Loucy (cell line): ENCODE measurements at regions not wholly inside any gene's neighbourhood (a gene's known extent, or its start where the extent isn't known, plus 50 kb on each side); places are given as distances from the start of the nearest gene placed in this dataset.

Experiments
- H2AFZ ChIP-seq: fragments of 200-600 bp; sonication (generic); 2 replicates; pipeline ENCODE4 v1.6.0; 2016; ENCODE audit warnings: antibody characterized with exemption, mild to moderate bottlenecking, low read length, moderate library complexity
- H3F3A ChIP-seq: fragments of 200-600 bp; 2 replicates; pipeline ENCODE4 v1.6.0; 2016; ENCODE audit warnings: antibody characterized with exemption, low read depth, mild to moderate bottlenecking
- H3K27me3 ChIP-seq: fragments of 200-600 bp; sonication (generic); 2 replicates; pipeline ENCODE4 v1.6.1; 2014; ENCODE audit warnings: low read length, mild to moderate bottlenecking; ENCODE audit not compliant: insufficient read depth, poor library complexity, severe bottlenecking
- H3K36me3 ChIP-seq: fragments of 200-600 bp; sonication (generic); 2 replicates; pipeline ENCODE4 v1.6.1; 2016; ENCODE audit warnings: low read length; ENCODE audit not compliant: insufficient read depth
- H3K4me1 ChIP-seq: fragments of 200-600 bp; sonication (generic); 2 replicates; pipeline ENCODE4 v1.5.1; 2014; ENCODE audit warnings: low read length, mild to moderate bottlenecking; ENCODE audit not compliant: insufficient read depth, poor library complexity, severe bottlenecking
- H3K4me2 ChIP-seq: fragments of 200-600 bp; sonication (generic); 2 replicates; pipeline ENCODE4 v1.6.0; 2014; ENCODE audit warnings: antibody characterized with exemption, low read length, low read depth, mild to moderate bottlenecking; ENCODE audit not compliant: poor library complexity, severe bottlenecking
- H3K4me3 ChIP-seq: fragments of 200-600 bp; sonication (generic); 2 replicates; pipeline ENCODE4 v1.5.1; 2014; ENCODE audit warnings: low read length, mild to moderate bottlenecking, mixed read lengths; ENCODE audit not compliant: poor library complexity, severe bottlenecking
- H3K79me2 ChIP-seq: fragments of 200-600 bp; sonication (generic); 2 replicates; pipeline ENCODE4 v1.6.1; 2014; ENCODE audit warnings: low read length; ENCODE audit not compliant: insufficient read depth
- H3K9ac ChIP-seq: fragments of 200-600 bp; sonication (generic); 2 replicates; pipeline ENCODE4 v1.6.0; 2014; ENCODE audit warnings: mild to moderate bottlenecking, low read depth, low read length, moderate library complexity; ENCODE audit not compliant: poor library complexity, severe bottlenecking
- H3K9me2 ChIP-seq: fragments of 200-600 bp; sonication (generic); replicated peaks from 2 replicates; pipeline ENCODE4 v1.6.1; 2016; ENCODE audit warnings: low read depth, low read length, mixed read lengths
- H3K9me3 ChIP-seq: fragments of 200-600 bp; sonication (generic); 2 replicates; pipeline ENCODE4 v1.6.1; 2014; ENCODE audit warnings: mild to moderate bottlenecking, antibody characterized with exemption, low read length, low read depth; ENCODE audit not compliant: insufficient read depth
- H4K20me1 ChIP-seq: fragments of 200-600 bp; sonication (generic); 2 replicates; pipeline ENCODE4 v1.6.0; 2014; ENCODE audit warnings: antibody characterized with exemption, low read length, mild to moderate bottlenecking; ENCODE audit not compliant: insufficient read depth, poor library complexity, severe bottlenecking
- EZH2phosphoT487 ChIP-seq: fragments of 200-600 bp; IDR thresholded peaks from 2 replicates; pipeline ENCODE4 v1.6.1; 2018; ENCODE audit warnings: antibody characterized with exemption, mild to moderate bottlenecking, moderate library complexity, borderline replicate concordance
- TF ChIP-seq, protein P1 (sequence below): fragments of 200-600 bp; sonication (generic); conservative IDR thresholded peaks from 2 replicates; pipeline ENCODE4 v1.5.1; 2014; ENCODE audit warnings: mild to moderate bottlenecking, antibody characterized with exemption, low read length

DNA sequence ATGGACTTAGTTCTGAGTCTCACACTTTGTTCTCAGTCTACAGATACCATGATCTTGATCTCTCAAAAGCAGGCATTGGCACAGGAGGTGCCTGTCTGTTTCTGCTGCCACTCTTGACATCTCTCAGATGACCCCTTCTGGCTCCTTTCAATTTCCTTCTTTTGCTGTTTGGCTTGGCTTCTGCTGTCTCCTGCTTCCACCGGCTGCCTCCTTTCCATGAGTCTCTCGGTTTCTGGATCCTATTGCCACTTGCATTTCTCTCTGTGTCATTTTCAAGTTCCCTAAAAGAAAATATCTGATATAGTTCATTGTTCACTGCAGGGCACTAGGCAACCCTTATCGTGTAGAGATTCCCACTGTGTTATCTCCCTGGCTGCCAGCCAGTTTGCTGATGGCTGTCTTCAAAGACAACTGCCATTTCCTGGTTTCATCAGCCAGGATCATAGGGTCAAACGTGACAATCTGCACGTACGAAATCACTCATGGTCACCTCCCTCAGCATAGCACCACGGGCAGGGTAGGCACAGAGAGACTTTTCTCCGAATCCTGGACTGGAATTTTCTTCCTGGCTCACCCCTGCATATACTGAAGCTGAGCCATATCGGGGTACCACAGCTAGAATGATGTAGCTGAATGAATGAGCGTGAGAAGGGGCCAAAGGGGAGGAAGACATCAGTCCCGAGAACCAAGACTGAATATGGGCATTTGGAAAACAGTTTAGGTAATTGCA lies 144.6 kb upstream of the TMEM170B start:
- Histone ChIP-seq H3K9me3 (no peaks in the 10 kb centered on the region), H3K27me3 (no peaks in the 10 kb centered on the region), H3K4me3 (no peak overlapping the region), H2AFZ (peak overlapping the region; percentile 21; the same call in 1 of the 2 replicates), H3K36me3 (no peaks in the 10 kb centered on the region), H4K20me1 (no peaks in the 10 kb centered on the region), H3K79me2 (no peaks in the 10 kb centered on the region), H3K9ac (no peak overlapping the region), H3K9me2 (no peaks in the 10 kb centered on the region), H3K4me2 (no peak overlapping the region), H3F3A (no peaks in the 10 kb centered on the region), H3K4me1 (peaks cover 3% of the 10 kb centered on the region)
- TF ChIP-seq, protein P1, sequence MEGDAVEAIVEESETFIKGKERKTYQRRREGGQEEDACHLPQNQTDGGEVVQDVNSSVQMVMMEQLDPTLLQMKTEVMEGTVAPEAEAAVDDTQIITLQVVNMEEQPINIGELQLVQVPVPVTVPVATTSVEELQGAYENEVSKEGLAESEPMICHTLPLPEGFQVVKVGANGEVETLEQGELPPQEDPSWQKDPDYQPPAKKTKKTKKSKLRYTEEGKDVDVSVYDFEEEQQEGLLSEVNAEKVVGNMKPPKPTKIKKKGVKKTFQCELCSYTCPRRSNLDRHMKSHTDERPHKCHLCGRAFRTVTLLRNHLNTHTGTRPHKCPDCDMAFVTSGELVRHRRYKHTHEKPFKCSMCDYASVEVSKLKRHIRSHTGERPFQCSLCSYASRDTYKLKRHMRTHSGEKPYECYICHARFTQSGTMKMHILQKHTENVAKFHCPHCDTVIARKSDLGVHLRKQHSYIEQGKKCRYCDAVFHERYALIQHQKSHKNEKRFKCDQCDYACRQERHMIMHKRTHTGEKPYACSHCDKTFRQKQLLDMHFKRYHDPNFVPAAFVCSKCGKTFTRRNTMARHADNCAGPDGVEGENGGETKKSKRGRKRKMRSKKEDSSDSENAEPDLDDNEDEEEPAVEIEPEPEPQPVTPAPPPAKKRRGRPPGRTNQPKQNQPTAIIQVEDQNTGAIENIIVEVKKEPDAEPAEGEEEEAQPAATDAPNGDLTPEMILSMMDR: no peak
- TF ChIP-seq EZH2phosphoT487: no peak

DNA sequence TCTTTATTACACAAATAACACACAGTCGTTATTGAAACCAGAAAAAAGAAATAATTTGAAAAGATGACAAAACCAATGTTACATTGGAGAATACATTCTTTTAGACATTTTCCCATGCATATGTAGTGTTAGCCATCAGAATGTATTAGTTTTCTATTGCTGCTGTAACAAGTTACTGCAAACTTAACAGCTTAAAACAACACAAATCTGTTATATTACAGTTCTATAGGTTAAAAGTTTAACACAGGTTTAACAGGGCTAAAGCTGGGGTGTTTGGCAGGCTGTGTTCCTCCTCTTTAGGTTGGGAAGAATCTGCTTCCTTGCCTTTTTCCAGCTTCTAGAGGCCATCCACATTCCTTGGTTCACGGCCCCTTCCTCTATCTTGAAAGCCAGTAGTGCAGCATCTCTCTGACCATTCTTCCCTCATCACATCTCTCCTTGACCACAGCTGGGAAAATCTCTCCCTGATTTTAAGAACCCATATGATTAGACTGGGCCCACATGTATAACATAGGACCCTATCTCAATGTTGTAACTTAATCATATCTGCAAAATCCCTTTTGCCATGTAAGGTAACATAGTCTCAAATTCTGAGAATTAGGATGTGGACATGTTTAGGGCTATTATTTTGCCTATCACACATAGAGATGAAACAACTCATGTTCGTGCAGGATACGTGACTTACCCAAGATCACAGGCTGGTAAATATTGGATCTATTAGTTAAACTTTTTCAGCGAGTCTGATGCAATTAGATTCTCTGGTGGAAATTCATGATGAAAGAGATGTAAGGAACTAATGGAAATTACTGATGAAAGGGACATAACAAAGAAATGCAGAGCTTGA lies 145.4 kb upstream of the TMEM170B start:
- H3K4me3 ChIP-seq: no peak overlapping the region
- H2AFZ ChIP-seq: no peak overlapping the region
- no peaks in the 10 kb centered on the region for H3K79me2 ChIP-seq
- H3K27me3 ChIP-seq: no peaks in the 10 kb centered on the region
- TF ChIP-seq, protein P1: no peak
- TF ChIP-seq EZH2phosphoT487: no peak
- no peaks in the 10 kb centered on the region for H3F3A ChIP-seq
- H4K20me1 ChIP-seq: no peaks in the 10 kb centered on the region
- peaks cover 3% of the 10 kb centered on the region for H3K4me1 ChIP-seq
- no peak overlapping the region for H3K9ac ChIP-seq
- no peak overlapping the region for H3K4me2 ChIP-seq
- no peaks in the 10 kb centered on the region for H3K36me3 ChIP-seq
- H3K9me2 ChIP-seq: no peaks in the 10 kb centered on the region
- no peaks in the 10 kb centered on the region for H3K9me3 ChIP-seq

DNA sequence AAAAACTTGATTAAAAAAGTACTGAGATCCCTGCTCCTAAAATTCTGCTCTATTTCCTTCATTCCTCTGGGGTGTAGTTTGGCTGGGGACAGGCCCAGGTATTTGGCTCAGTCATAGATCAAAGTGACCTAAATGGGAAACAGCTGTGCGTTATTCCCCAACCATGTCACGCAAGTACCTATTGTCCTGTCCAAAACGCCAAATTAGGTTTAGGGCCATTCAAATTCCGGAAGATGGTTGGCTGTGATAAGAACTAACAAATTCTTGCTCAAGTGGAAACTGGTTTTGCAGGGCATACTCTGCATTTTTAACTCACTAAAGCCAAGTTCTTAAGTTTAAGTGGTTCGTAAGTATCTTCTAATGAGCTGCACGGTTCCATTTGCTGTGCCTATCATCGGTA lies 147.6 kb upstream of the TMEM170B start:
- Histone ChIP-seq H3F3A (no peaks in the 10 kb centered on the region), H3K4me1 (peaks cover 3% of the 10 kb centered on the region), H2AFZ (no peak overlapping the region), H3K79me2 (no peaks in the 10 kb centered on the region), H3K4me3 (no peak overlapping the region), H3K9ac (no peak overlapping the region), H3K27me3 (no peaks in the 10 kb centered on the region), H3K9me3 (no peaks in the 10 kb centered on the region), H3K36me3 (no peaks in the 10 kb centered on the region), H3K9me2 (no peaks in the 10 kb centered on the region), H4K20me1 (no peaks in the 10 kb centered on the region), H3K4me2 (no peak overlapping the region)
- TF ChIP-seq EZH2phosphoT487: no peak
